PC-3 (cell line): ENCODE measurements at regions not wholly inside any gene's neighbourhood (a gene's known extent, or its start where the extent isn't known, plus 50 kb on each side); places are given as distances from the start of the nearest gene placed in this dataset.

Source experiments
- CTCF ChIP-seq: fragments of 300-600 bp; sonication (generic); conservative IDR thresholded peaks from 2 replicates; pipeline ENCODE4 v1.5.1; 2017; ENCODE audit warnings: antibody characterized with exemption, low read depth, mild to moderate bottlenecking, low read length
- EZH2 ChIP-seq: fragments of 300-600 bp; sonication (generic); IDR thresholded peaks from one replicate; pipeline ENCODE4 v1.6.1; 2017; ENCODE audit warnings: antibody characterized with exemption, mild to moderate bottlenecking, low read length; ENCODE audit not compliant: unreplicated experiment

GRCh38 chr2:16112972-16113560 is 172.7 kb downstream of the MYCN start:
- TF ChIP-seq EZH2 = no peak
- no peak for TF ChIP-seq CTCF
